Panc1 (cell line): ENCODE measurements at regions not wholly inside any gene's neighbourhood (a gene's known extent, or its start where the extent isn't known, plus 50 kb on each side); places are given as distances from the start of the nearest gene placed in this dataset.

Experiments used
- POLR2AphosphoS5 ChIP-seq: IDR thresholded peaks from 2 replicates; pipeline ENCODE4 v1.6.1; 2012; ENCODE audit warnings: mild to moderate bottlenecking, low read depth, low read length, moderate library complexity
- TF ChIP-seq, protein P1 (sequence below), 2 experiments: IDR thresholded peaks; 2 replicates each; pipeline ENCODE4 v1.6.1; 2011 to 2012; ENCODE audit warnings: low read depth in 2 of 2, control low read depth in 1 of 2, low read length in 1 of 2, mild to moderate bottlenecking in 1 of 2, moderate library complexity in 1 of 2; ENCODE audit not compliant: insufficient read depth in 1 of 2
- TF ChIP-seq, protein P2 (sequence below): fragments of 450-650 bp; IDR thresholded peaks from 2 replicates; pipeline ENCODE4 v1.5.1; 2017; ENCODE audit warnings: mild to moderate bottlenecking

DNA sequence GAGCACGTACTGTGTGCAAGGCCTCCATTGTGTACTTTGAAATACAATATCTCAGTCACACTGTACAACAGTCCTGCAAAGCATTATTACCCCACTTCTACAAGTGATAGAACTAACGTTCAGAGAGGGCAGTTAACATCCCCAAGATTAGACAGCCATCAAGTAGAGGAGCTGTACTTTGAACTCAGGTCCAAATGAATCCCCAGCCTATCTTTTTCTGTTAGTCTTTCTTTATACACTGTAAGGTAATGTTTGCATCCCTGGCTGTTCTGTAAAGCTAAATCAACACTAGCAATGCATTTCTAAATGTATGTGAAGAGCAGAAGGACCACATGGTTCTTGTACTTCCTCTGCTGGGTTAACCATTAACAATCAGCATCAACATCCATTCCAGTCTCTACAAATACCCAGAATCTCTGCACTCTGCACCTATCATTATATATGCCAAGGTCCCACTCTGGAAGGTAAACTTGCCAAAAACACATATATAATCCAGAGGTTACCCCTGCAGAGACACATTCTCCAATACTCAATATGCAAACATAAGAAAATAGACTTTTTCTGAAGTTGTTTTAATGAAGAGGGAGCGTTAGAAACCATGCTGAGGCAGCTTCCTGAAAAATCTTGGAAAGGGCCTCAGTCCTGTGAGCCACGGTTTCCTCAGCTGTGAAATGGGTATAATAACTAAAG is 182.3 kb downstream of the MZT1 start:
- TF ChIP-seq, protein P1, sequence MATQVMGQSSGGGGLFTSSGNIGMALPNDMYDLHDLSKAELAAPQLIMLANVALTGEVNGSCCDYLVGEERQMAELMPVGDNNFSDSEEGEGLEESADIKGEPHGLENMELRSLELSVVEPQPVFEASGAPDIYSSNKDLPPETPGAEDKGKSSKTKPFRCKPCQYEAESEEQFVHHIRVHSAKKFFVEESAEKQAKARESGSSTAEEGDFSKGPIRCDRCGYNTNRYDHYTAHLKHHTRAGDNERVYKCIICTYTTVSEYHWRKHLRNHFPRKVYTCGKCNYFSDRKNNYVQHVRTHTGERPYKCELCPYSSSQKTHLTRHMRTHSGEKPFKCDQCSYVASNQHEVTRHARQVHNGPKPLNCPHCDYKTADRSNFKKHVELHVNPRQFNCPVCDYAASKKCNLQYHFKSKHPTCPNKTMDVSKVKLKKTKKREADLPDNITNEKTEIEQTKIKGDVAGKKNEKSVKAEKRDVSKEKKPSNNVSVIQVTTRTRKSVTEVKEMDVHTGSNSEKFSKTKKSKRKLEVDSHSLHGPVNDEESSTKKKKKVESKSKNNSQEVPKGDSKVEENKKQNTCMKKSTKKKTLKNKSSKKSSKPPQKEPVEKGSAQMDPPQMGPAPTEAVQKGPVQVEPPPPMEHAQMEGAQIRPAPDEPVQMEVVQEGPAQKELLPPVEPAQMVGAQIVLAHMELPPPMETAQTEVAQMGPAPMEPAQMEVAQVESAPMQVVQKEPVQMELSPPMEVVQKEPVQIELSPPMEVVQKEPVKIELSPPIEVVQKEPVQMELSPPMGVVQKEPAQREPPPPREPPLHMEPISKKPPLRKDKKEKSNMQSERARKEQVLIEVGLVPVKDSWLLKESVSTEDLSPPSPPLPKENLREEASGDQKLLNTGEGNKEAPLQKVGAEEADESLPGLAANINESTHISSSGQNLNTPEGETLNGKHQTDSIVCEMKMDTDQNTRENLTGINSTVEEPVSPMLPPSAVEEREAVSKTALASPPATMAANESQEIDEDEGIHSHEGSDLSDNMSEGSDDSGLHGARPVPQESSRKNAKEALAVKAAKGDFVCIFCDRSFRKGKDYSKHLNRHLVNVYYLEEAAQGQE (IDR thresholded peaks at IDR 0.05; ENCODE audit: insufficient read depth in 1 of 2, low read depth in 2 of 2, low read length in 1 of 2) = no peak
- TF ChIP-seq, protein P2, sequence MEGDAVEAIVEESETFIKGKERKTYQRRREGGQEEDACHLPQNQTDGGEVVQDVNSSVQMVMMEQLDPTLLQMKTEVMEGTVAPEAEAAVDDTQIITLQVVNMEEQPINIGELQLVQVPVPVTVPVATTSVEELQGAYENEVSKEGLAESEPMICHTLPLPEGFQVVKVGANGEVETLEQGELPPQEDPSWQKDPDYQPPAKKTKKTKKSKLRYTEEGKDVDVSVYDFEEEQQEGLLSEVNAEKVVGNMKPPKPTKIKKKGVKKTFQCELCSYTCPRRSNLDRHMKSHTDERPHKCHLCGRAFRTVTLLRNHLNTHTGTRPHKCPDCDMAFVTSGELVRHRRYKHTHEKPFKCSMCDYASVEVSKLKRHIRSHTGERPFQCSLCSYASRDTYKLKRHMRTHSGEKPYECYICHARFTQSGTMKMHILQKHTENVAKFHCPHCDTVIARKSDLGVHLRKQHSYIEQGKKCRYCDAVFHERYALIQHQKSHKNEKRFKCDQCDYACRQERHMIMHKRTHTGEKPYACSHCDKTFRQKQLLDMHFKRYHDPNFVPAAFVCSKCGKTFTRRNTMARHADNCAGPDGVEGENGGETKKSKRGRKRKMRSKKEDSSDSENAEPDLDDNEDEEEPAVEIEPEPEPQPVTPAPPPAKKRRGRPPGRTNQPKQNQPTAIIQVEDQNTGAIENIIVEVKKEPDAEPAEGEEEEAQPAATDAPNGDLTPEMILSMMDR = no peak
- no peak for TF ChIP-seq POLR2AphosphoS5
